ENCODE measurements at regions not wholly inside any gene's neighbourhood (a gene's known extent, or its start where the extent isn't known, plus 50 kb on each side); places are given as distances from the start of the nearest gene placed in this dataset.

GRCh38 chr21:17931080-17931479 lies 111.9 kb upstream of the C21orf91 start:
- TF ChIP-seq CTCF (IDR thresholded peaks at IDR 0.05) (no peak), POLR2A (IDR thresholded peaks at IDR 0.05) (no peak)

Data from lower leg skin (tissue), 3 donors.